GM18858 (cell line): ENCODE measurements at regions not wholly inside any gene's neighbourhood (a gene's known extent, or its start where the extent isn't known, plus 50 kb on each side); places are given as distances from the start of the nearest gene placed in this dataset.
"Not testable (repeated sequence)": the region's sequence is repeated elsewhere in the genome, so short reads cannot be mapped to it uniquely, and the experiment has no call there.

Experiments used
- ATAC-seq: cut with Tn5 transposase; IDR thresholded peaks from one replicate; pipeline ENCODE4 v1.9.1; 2021; ENCODE audit not compliant: unreplicated experiment

GRCh38 chr5:94102849-94103248 lies 361.4 kb upstream of the POU5F2 start:
- no peak for ATAC-seq

GRCh38 chr5:94097384-94097783 lies 356.0 kb upstream of the POU5F2 start:
- ATAC-seq, result not testable (repeated sequence)

GRCh38 chr5:94094793-94095441 lies 353.5 kb upstream of the POU5F2 start:
- ATAC-seq, result no peak

- ATAC-seq, result no peak
These were observed 351.9 kb upstream of the POU5F2 start for GRCh38 chr5:94093300-94093699.

GRCh38 chr5:94086635-94087034 lies 345.2 kb upstream of the POU5F2 start:
- ATAC-seq, result not testable (repeated sequence)

GRCh38 chr5:94086194-94086593 lies 344.8 kb upstream of the POU5F2 start:
- ATAC-seq, result no peak

GRCh38 chr5:94082405-94082804 lies 341.0 kb upstream of the POU5F2 start:
- ATAC-seq, result no peak

GRCh38 chr5:94081088-94081487 lies 339.7 kb upstream of the POU5F2 start:
- ATAC-seq, result no peak

- ATAC-seq, result no peak
These were observed 339.0 kb upstream of the POU5F2 start for GRCh38 chr5:94080390-94080789.

GRCh38 chr5:94072116-94072515 lies 330.7 kb upstream of the POU5F2 start:
- no peak for ATAC-seq

- ATAC-seq, result no peak
These were observed 325.2 kb upstream of the POU5F2 start for GRCh38 chr5:94066437-94067207.

- ATAC-seq, result no peak
These were observed 322.6 kb upstream of the POU5F2 start for GRCh38 chr5:94064025-94064424.

- ATAC-seq, result no peak
These were observed 316.3 kb upstream of the POU5F2 start for GRCh38 chr5:94057655-94058054.

- no peak for ATAC-seq
These were observed 315.8 kb upstream of the POU5F2 start for GRCh38 chr5:94057217-94057616.

GRCh38 chr5:94049307-94049922 lies 308.0 kb upstream of the POU5F2 start:
- peak; percentile 45 for ATAC-seq

GRCh38 chr5:94045839-94046782 lies 304.7 kb upstream of the POU5F2 start:
- ATAC-seq, result no peak

- ATAC-seq, result no peak
These were observed 301.9 kb upstream of the POU5F2 start for GRCh38 chr5:94043311-94043710.

- ATAC-seq, result no peak
These were observed 299.3 kb upstream of the POU5F2 start for GRCh38 chr5:94040591-94041148.

GRCh38 chr5:94039101-94039500 lies 297.7 kb upstream of the POU5F2 start:
- no peak for ATAC-seq

GRCh38 chr5:94031631-94032030 lies 290.2 kb upstream of the POU5F2 start:
- ATAC-seq, result no peak

GRCh38 chr5:94028001-94028400 lies 286.6 kb upstream of the POU5F2 start:
- no peak for ATAC-seq
